ENCODE measurements at regions not wholly inside any gene's neighbourhood (a gene's known extent, or its start where the extent isn't known, plus 50 kb on each side); places are given as distances from the start of the nearest gene placed in this dataset.

DNA sequence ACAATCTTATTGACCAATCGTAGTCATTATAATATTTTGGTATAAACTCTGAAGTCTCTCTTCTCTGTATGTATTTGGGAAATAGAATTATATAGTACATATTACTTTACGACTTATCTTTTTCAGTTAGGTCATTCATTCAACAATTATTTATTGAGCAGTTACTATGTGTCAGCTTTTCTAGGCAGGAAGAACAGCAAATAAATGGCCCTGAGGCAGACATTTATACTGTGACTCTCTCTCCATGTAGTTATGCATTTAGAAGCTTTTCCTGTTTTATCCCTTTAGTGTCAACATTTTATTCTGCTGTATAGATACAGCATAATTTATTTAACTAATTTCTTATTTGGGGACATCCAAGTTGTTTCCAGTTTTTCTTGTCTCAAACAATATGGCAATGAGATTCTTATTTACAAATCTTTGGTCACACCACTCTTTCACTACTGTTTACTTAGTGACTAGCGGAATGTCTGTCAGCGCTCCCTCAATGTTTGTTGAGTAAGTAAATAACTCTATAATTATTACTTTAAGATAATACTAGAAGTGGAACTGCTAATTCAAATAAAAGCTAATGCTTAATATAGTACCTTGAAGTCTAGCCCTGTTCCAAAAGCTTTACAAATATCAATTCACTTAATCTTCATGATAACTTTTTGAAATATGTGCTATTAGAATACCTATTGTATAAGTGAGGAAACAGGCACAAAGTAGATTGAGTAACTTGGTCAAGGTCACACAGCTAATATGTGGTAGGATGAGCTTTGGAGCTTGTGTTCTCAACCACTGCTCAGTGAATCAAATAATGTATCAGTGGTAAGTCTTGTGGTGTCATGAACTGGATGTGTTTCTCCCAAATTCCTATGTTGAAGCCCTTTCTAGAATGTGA lies 465.6 kb downstream of the SIPA1L2 start:
- TF ChIP-seq GATA3 (IDR thresholded peaks at IDR 0.05; ENCODE audit: low read depth, low read length) (no peak), GATA2 (IDR thresholded peaks at IDR 0.05; ENCODE audit: low read depth, low read length) (no peak)

All from SH-SY5Y (cell line).